Fibroblast of the aortic adventitia (primary cell): ENCODE measurements at regions not wholly inside any gene's neighbourhood (a gene's known extent, or its start where the extent isn't known, plus 50 kb on each side); places are given as distances from the start of the nearest gene placed in this dataset.

ENCODE experiments used
- DNase-seq: peaks from one replicate; pipeline ENCODE4 v3.0.0-alpha.2; 2010; ENCODE audit warnings: low read depth
- H3K4me3 ChIP-seq: 2 replicates; pipeline ENCODE4 v1.5.1; 2011; ENCODE audit warnings: low read depth, mild to moderate bottlenecking, control low read depth, low read length, moderate library complexity
- TF ChIP-seq, protein P1 (sequence below): IDR thresholded peaks from 2 replicates; pipeline ENCODE4 v1.5.1; 2011; ENCODE audit warnings: mild to moderate bottlenecking, low read length, control low read depth, inconsistent platforms; ENCODE audit not compliant: insufficient read depth

DNA sequence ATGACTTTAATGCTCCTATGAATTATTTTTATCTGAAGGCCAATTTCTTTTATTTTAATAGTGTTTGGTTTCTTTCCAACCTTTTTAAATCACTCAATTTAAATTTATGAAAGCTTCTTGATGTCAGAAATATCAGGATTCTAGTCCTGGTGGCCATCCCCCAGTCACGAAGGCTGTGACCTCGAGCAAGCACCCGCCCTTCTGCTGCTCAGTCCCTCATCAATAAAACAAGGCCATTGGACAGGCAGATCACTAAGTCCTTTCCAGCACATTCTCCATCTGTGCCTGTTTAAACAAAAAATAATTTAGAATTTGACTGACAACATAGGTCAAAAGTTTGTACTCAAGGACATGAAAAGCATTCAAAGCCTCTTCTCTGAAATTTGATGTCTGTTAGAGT, 483.6 kb upstream of the VRK2 start:
- no peak for DNase-seq
- TF ChIP-seq, protein P1, sequence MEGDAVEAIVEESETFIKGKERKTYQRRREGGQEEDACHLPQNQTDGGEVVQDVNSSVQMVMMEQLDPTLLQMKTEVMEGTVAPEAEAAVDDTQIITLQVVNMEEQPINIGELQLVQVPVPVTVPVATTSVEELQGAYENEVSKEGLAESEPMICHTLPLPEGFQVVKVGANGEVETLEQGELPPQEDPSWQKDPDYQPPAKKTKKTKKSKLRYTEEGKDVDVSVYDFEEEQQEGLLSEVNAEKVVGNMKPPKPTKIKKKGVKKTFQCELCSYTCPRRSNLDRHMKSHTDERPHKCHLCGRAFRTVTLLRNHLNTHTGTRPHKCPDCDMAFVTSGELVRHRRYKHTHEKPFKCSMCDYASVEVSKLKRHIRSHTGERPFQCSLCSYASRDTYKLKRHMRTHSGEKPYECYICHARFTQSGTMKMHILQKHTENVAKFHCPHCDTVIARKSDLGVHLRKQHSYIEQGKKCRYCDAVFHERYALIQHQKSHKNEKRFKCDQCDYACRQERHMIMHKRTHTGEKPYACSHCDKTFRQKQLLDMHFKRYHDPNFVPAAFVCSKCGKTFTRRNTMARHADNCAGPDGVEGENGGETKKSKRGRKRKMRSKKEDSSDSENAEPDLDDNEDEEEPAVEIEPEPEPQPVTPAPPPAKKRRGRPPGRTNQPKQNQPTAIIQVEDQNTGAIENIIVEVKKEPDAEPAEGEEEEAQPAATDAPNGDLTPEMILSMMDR: no peak
- H3K4me3 ChIP-seq: no peak overlapping the region

DNA sequence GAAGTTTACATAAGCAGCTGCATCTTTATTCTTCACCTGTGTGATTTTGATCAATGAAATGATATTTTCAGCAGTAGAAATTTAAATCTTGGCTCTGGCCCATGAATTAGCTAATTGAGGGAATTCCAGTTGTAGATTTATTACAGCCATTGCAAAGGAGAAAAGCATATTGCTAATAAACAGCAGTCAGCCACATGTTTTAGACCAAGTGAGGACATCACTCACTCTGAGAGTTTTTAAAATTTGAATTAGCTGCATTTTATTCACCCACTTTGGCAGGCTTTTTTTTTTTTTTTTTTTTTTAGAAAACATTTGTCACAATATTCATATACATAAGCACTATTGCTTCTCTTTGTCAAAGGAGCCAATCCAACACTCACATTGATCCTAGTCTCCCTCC, 479.4 kb upstream of the VRK2 start:
- no peak overlapping the region for H3K4me3 ChIP-seq
- DNase-seq: no peak
- TF ChIP-seq, protein P1: no peak

DNA sequence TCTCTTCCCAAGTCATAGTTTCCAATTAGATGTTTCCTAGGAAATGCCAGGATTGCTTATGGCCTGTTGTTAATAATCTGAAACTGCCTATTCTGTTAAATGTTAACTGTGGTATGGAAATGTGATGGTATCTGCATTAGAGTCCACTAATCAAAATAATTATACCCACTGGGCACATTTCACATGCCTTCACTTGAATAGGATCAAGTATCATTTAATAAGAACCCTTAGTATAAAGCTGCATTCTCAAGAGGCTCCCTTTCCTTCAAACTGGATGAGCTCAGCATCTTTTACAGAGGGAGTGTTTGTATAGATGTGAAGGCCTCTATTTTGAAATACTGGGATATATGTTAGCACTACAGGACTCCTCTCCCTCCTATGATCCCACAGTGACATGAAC, 477.2 kb upstream of the VRK2 start:
- no peak for DNase-seq
- TF ChIP-seq, protein P1: no peak
- no peak overlapping the region for H3K4me3 ChIP-seq

DNA sequence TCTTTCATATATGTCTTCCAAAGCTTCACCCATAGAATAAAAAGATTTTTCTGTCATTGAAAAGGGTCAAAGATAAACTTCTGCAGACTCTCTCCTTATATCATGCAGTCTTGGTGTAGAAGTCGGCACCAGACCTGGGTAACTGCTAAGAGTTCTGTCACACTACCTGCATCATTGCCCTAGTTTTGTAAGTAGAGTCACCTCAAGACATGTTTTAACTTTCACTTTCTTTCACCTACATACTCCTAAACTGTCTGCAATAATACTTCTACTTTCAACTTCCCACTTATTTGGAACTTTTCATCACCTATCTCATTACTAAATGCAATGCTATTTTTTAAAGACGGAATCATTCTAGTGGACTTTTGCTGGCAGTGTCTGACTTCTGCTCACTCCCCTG, 475.6 kb upstream of the VRK2 start:
- TF ChIP-seq, protein P1: no peak
- DNase-seq: no peak
- H3K4me3 ChIP-seq: no peak overlapping the region

DNA sequence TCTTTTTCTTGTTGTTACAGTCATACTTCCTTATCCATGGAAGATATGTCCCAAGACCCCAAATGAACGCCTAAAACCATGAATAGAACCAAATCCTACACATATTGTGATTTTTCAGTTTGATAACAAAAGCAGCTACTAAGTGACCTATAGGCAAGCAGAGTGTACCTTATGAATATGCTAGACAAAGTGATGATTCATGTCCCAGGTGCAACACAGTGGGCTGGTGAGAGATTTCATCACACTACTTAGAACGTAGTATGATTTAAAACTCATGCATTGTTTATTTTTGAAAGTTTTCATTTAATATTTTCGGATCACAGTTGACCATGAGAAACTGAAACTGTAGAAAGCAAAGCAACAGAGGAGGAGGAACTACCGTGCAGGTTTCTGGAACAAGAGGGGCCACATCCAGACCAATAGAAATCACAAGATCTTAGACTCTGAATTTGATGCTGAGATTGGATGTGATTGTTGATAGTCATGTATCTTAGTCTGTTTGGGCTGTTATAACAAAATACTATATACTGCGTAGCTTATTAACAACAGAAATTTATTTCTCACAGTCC, 470.8 kb upstream of the VRK2 start:
- no peak for DNase-seq
- H3K4me3 ChIP-seq: no peak overlapping the region
- TF ChIP-seq, protein P1: no peak

DNA sequence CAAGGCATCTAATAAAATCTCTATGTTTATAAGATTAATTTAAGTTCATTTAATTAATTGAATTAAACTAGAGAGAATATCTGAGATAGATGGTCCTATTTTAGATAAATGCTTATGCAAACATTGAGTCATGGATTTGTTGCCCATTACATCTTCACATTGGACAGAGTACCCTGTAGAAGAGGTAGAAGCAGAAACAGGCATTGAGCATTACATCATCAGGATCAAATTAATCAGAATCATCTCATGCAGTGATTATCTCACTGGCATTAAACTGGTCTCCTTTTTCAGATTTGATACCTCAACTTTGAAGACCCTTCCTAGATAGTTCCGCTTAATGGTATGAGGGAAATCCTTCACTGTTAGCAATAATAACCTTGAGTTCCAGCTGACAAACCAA, 469.6 kb upstream of the VRK2 start:
- no peak overlapping the region for H3K4me3 ChIP-seq
- TF ChIP-seq, protein P1: no peak
- no peak for DNase-seq

DNA sequence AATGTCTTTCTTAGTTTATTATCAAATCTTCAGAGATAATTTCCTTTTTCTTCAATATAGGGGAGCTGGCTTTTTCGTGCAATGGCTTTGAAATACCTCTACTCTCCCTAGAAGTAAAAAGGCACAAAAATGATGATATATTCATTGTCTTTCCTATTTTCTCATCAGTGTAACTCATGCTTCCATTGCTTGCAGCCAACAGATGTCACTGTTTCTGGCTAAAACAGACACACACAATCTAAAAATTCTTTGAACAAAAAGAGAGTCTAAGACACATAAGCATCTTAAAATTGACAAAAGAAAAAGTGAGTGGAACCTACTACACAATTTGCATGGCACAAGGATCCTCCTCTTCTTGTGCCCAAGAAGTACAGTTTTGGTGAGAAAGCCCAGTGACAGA, 448.7 kb upstream of the VRK2 start:
- TF ChIP-seq, protein P1: no peak
- no peak for DNase-seq
- H3K4me3 ChIP-seq: no peak overlapping the region
